B cell (primary cell): ENCODE measurements at regions not wholly inside any gene's neighbourhood (a gene's known extent, or its start where the extent isn't known, plus 50 kb on each side); places are given as distances from the start of the nearest gene placed in this dataset.
A peak's percentile ranks its signal among the peaks of the same experiment; 100 is the strongest.

Experiments used
- ATAC-seq: fragments of 200-7000 bp; cut with Tn5 transposase; one replicate; pipeline ENCODE4 v1.10.0; 2021; ENCODE audit warnings: low read depth, mild to moderate bottlenecking, moderate number of reproducible peaks, moderate library complexity
- CTCF ChIA-PET: fragments of 350-600 bp; sonication (Branson Sonifier 250); formaldehyde crosslinking; loops from one replicate; lab custom pipeline; 2021; ENCODE audit warnings: antibody characterized with exemption, inconsistent platforms; lab: Charles Lee
- POLR2A ChIA-PET: fragments of 350-600 bp; sonication (Branson Sonifier 250); formaldehyde crosslinking; loops from one replicate; lab custom pipeline; 2021; ENCODE audit warnings: antibody characterized with exemption; lab: Charles Lee
- DNase-seq: peaks from one replicate; pipeline ENCODE4 v3.0.0; 2013
- H2AFZ ChIP-seq: 2 replicates; pipeline ENCODE4 v1.6.1; 2012; ENCODE audit warnings: mild to moderate bottlenecking, low read depth, low read length; ENCODE audit not compliant: insufficient read depth, poor library complexity, severe bottlenecking
- H3K27ac ChIP-seq, 2 donors: 1 replicate in 1 of 2; 2 replicates in 1 of 2; pipeline ENCODE4 v1.5.1; 2012 to 2013; ENCODE audit warnings: low read length in 2 of 2, mild to moderate bottlenecking in 2 of 2, moderate library complexity in 1 of 2
- H3K27me3 ChIP-seq, 4 experiments: fragments of 200-600 bp in 1 of 4; sonication (generic) in 1 of 4; replicated peaks in 1 of 4; 1 replicate in 2 of 4; 2 replicates in 2 of 4; pipeline versions ENCODE4 v1.6.1 to v1.7.0; 2013 to 2016; ENCODE audit warnings: low read length in 3 of 4, mild to moderate bottlenecking in 2 of 4, mixed read lengths in 1 of 4, moderate library complexity in 1 of 4; ENCODE audit not compliant: insufficient read depth in 4 of 4, control insufficient read depth in 3 of 4; ENCODE audit errors: control extremely low read depth in 1 of 4
- H3K36me3 ChIP-seq, 2 experiments: replicated peaks in 1 of 2; 1 replicate in 1 of 2; 2 replicates in 1 of 2; pipeline versions ENCODE4 v1.6.1 to v1.7.1; 2013; ENCODE audit warnings: low read length in 1 of 2; ENCODE audit not compliant: insufficient read depth in 2 of 2, control insufficient read depth in 1 of 2; ENCODE audit errors: control extremely low read depth in 1 of 2, extremely low read depth in 1 of 2
- H3K4me1 ChIP-seq, 2 donors: fragments of 200-600 bp in 1 of 2; sonication (generic) in 1 of 2; 1 replicate in 1 of 2; 2 replicates in 1 of 2; pipeline versions ENCODE4 v1.5.1 to v1.6.1; 2013 to 2017; ENCODE audit warnings: low read length in 2 of 2; ENCODE audit not compliant: control insufficient read depth in 2 of 2, insufficient read depth in 2 of 2
- H3K4me2 ChIP-seq: replicated peaks from 2 replicates; pipeline ENCODE3; 2012; ENCODE audit warnings: mild to moderate bottlenecking, low read depth, low read length; ENCODE audit not compliant: poor library complexity, severe bottlenecking
- H3K4me3 ChIP-seq, 5 experiments: fragments of 200-600 bp in 1 of 5; sonication (generic) in 1 of 5; 1 replicate in 3 of 5; 2 replicates in 2 of 5; pipeline versions ENCODE4 v1.5.1 to v1.7.0; 2011 to 2016; ENCODE audit warnings: low read length in 4 of 5, mild to moderate bottlenecking in 4 of 5, low read depth in 2 of 5, control low read depth in 1 of 5, moderate library complexity in 1 of 5; ENCODE audit not compliant: insufficient read depth in 1 of 5; ENCODE audit errors: control extremely low read depth in 1 of 5, extremely low read depth in 1 of 5
- H3K79me2 ChIP-seq: fragments of 200-600 bp; sonication (generic); one replicate; pipeline ENCODE4 v1.6.0; 2016; ENCODE audit warnings: low read length; ENCODE audit not compliant: control insufficient read depth, insufficient read depth
- H3K9ac ChIP-seq: fragments of 200-600 bp; sonication (generic); 2 replicates; pipeline ENCODE4 v1.6.1; 2017; ENCODE audit warnings: mild to moderate bottlenecking, low read length, moderate library complexity
- H3K9me3 ChIP-seq, 3 donors: one replicate each; pipeline versions ENCODE4 v1.6.1 to v1.7.1; 2013; ENCODE audit warnings: low read length in 2 of 3; ENCODE audit not compliant: control insufficient read depth in 2 of 3, insufficient read depth in 1 of 3; ENCODE audit errors: control extremely low read depth in 1 of 3
- H4K20me1 ChIP-seq: 2 replicates; pipeline ENCODE4 v1.6.0; 2012; ENCODE audit warnings: mild to moderate bottlenecking, low read length; ENCODE audit not compliant: insufficient read depth, control insufficient read depth, poor library complexity, severe bottlenecking
- H3K27ac Mint-ChIP-seq: one replicate; pipeline ENCODE4 v1.8.0; 2021; ENCODE audit warnings: mixed read lengths
- H3K27me3 Mint-ChIP-seq: one replicate; pipeline ENCODE4 v1.8.0; 2021; ENCODE audit warnings: mixed read lengths
- H3K4me1 Mint-ChIP-seq: one replicate; pipeline ENCODE4 v1.8.0; 2021; ENCODE audit warnings: mixed read lengths
- H3K4me3 Mint-ChIP-seq: one replicate; pipeline ENCODE4 v1.8.0; 2021; ENCODE audit warnings: mixed read lengths
- H3K9me3 Mint-ChIP-seq: one replicate; pipeline ENCODE4 v1.8.0; 2022; ENCODE audit warnings: mixed read lengths; ENCODE audit not compliant: insufficient read depth
- EZH2 ChIP-seq: IDR thresholded peaks from 2 replicates; pipeline ENCODE4 v1.6.1; 2012; ENCODE audit warnings: borderline replicate concordance, low read depth, mild to moderate bottlenecking, moderate library complexity, low read length; ENCODE audit not compliant: insufficient read depth, poor library complexity, severe bottlenecking
- WGBS: methylation state at CpG from one replicate; pipeline ENCODE4 v1.1.5; 2013; ENCODE audit warnings: missing lambda C conversion rate; ENCODE audit not compliant: insufficient coverage; 5-methylcytosine and 5-hydroxymethylcytosine counted together
- intact Hi-C: fragments of 100-400 bp; cut with micrococcal nuclease; formaldehyde crosslinking; loops from one replicate; pipeline ENCODE4 v1.10.0; 2022
- TF ChIP-seq, protein P1 (sequence below): fragments of 200-600 bp; IDR thresholded peaks from one replicate; pipeline ENCODE4 v1.8.0; 2022; ENCODE audit warnings: antibody characterized with exemption, mild to moderate bottlenecking

DNA sequence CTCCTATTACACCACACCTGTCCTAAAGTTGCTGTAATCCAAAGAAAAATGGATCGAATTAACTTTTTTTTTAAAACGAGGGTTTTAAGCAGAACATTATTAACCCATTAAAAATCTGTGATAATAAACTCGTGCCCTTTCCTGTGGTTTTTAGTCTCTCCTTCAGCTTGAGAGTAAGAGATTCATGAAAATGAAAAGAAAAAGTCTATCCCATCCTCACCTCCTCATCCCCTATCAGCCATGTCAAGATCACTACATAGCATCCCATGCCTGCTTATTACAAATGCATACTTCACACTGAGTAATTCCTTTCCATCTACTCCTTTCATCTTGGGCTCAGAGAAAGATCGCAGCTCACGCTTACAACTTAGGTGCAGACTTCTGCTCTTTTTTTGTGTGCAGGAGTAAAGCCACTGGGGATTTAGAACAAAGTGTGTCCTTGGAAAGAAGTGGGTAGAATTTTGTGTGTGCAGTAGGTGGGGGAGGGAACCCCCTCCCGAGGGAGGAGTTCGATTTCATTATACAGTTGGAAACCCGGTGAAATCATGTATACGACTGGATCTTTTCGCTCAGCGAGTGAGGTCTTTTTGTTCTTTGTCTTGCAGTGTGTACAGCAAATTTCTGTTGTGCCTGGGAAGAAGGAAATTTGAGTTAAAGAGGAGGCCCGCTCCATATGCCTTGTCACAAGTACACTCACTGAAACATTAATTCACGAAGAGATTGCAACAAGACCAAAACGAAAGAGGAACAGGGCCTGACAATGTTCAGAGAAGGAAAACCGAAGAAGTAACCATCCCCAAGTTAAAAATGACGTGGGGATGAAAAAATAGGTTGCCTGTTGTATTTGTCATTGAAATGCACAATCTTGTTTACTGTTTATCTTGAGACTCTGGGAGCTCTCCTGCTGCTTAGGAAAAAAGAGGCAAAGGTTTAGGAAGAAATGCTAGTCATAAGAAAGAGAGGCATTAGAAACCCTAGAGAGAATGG lies 146.5 kb upstream of the ZNF217 start:
- peak overlapping the region; percentile 15 to 56 (median 41) for H3K4me3 ChIP-seq
- peak; percentile 55 for ATAC-seq
- H2AFZ ChIP-seq = peak overlapping the region; percentile 73
- Mint-ChIP-seq H3K9me3 (no peaks in the 10 kb centered on the region), H3K4me3 (peak overlapping the region; percentile 84), H3K27me3 (no peaks in the 10 kb centered on the region), H3K27ac (peak overlapping the region; percentile 93), H3K4me1 (peaks cover 69% of the 10 kb centered on the region)
- TF ChIP-seq, protein P1, sequence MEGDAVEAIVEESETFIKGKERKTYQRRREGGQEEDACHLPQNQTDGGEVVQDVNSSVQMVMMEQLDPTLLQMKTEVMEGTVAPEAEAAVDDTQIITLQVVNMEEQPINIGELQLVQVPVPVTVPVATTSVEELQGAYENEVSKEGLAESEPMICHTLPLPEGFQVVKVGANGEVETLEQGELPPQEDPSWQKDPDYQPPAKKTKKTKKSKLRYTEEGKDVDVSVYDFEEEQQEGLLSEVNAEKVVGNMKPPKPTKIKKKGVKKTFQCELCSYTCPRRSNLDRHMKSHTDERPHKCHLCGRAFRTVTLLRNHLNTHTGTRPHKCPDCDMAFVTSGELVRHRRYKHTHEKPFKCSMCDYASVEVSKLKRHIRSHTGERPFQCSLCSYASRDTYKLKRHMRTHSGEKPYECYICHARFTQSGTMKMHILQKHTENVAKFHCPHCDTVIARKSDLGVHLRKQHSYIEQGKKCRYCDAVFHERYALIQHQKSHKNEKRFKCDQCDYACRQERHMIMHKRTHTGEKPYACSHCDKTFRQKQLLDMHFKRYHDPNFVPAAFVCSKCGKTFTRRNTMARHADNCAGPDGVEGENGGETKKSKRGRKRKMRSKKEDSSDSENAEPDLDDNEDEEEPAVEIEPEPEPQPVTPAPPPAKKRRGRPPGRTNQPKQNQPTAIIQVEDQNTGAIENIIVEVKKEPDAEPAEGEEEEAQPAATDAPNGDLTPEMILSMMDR = no peak
- TF ChIP-seq EZH2 = no peak
- no peaks in the 10 kb centered on the region for H3K36me3 ChIP-seq
- no peaks in the 10 kb centered on the region for H4K20me1 ChIP-seq
- ChIA-PET CTCF (interaction anchor here (0.5 to 1.9 kb wide), 11 partner anchors 8 to 200 kb away, joined by 3 to 8 read pairs (median 4); no protein-coding TSS in a partner anchor), POLR2A (interaction anchor here (0.6 to 1.3 kb wide), 7 partner anchors 10 to 200 kb away, joined by 3 to 7 read pairs (median 4); no protein-coding TSS in a partner anchor)
- no peaks in the 10 kb centered on the region for H3K79me2 ChIP-seq
- DNase-seq = peak; percentile 73
- peak overlapping the region; percentile 62 for H3K9ac ChIP-seq
- peak overlapping the region; percentile 77 to 79 for H3K27ac ChIP-seq
- intact Hi-C loops = loop anchor here (1.0 to 5.0 kb wide), 5 partner anchors 11 to 202 kb away; no protein-coding TSS in a partner anchor
- 5% methylated on average over 8 of the region's 16 CpGs for WGBS
- H3K9me3 ChIP-seq = no peaks in the 10 kb centered on the region
- peaks cover 64 to 65% of the 10 kb centered on the region in 2 donors for H3K4me1 ChIP-seq
- no peaks in the 10 kb centered on the region for H3K27me3 ChIP-seq
- peak overlapping the region; percentile 69 for H3K4me2 ChIP-seq
